ENCODE measurements at regions not wholly inside any gene's neighbourhood (a gene's known extent, or its start where the extent isn't known, plus 50 kb on each side); places are given as distances from the start of the nearest gene placed in this dataset.

- no peak overlapping the region for H3K27ac Mint-ChIP-seq
- no peak for TF ChIP-seq CTCF (IDR thresholded peaks at IDR 0.05; ENCODE audit: unreplicated experiment)
- no peaks in the 10 kb centered on the region for H3K36me3 Mint-ChIP-seq
- peaks cover 12% of the 10 kb centered on the region for H3K9me3 Mint-ChIP-seq
- no peak for DNase-seq (ENCODE audit: low spot score in 2 of 2, unreplicated experiment in 2 of 2)
- no peak overlapping the region for H3K4me3 Mint-ChIP-seq
- no peaks in the 10 kb centered on the region for H3K4me1 Mint-ChIP-seq
- H3K27me3 Mint-ChIP-seq (ENCODE audit: low read depth): no peaks in the 10 kb centered on the region
These were observed 80.4 kb upstream of the SPRED2 start for GRCh38 chr2:65512783-65513182.

- no peaks in the 10 kb centered on the region for H3K27me3 Mint-ChIP-seq (ENCODE audit: low read depth)
- H3K4me1 Mint-ChIP-seq: no peaks in the 10 kb centered on the region
- H3K9me3 Mint-ChIP-seq: peaks cover 12% of the 10 kb centered on the region
- H3K4me3 Mint-ChIP-seq: no peak overlapping the region
- DNase-seq (ENCODE audit: low spot score in 2 of 2, unreplicated experiment in 2 of 2): no peak
- H3K27ac Mint-ChIP-seq: no peak overlapping the region
- TF ChIP-seq CTCF (IDR thresholded peaks at IDR 0.05; ENCODE audit: unreplicated experiment): no peak
- H3K36me3 Mint-ChIP-seq: no peaks in the 10 kb centered on the region
These were observed 78.9 kb upstream of the SPRED2 start for GRCh38 chr2:65511306-65511705.

- Mint-ChIP-seq H3K36me3 (no peaks in the 10 kb centered on the region), H3K4me3 (no peak overlapping the region), H3K4me1 (peaks cover 2% of the 10 kb centered on the region), H3K27ac (no peak overlapping the region), H3K27me3 (ENCODE audit: low read depth) (peaks cover 5% of the 10 kb centered on the region), H3K9me3 (peaks cover 12% of the 10 kb centered on the region)
- no peak for DNase-seq (ENCODE audit: low spot score in 2 of 2, unreplicated experiment in 2 of 2)
- TF ChIP-seq CTCF (IDR thresholded peaks at IDR 0.05; ENCODE audit: unreplicated experiment): no peak
These were observed 75.8 kb upstream of the SPRED2 start for GRCh38 chr2:65508225-65508624.

- no peaks in the 10 kb centered on the region for H3K36me3 Mint-ChIP-seq
- TF ChIP-seq CTCF (IDR thresholded peaks at IDR 0.05; ENCODE audit: unreplicated experiment): no peak
- no peak overlapping the region for H3K27ac Mint-ChIP-seq
- H3K27me3 Mint-ChIP-seq (ENCODE audit: low read depth): peaks cover 7% of the 10 kb centered on the region
- H3K4me3 Mint-ChIP-seq: no peak overlapping the region
- peaks cover 2% of the 10 kb centered on the region for H3K4me1 Mint-ChIP-seq
- H3K9me3 Mint-ChIP-seq: peaks cover 12% of the 10 kb centered on the region
- no peak for DNase-seq (ENCODE audit: low spot score in 2 of 2, unreplicated experiment in 2 of 2)
These were observed 75.0 kb upstream of the SPRED2 start for GRCh38 chr2:65507102-65508069.

GRCh38 chr2:65504814-65505697 lies 72.7 kb upstream of the SPRED2 start:
- no peak for DNase-seq (ENCODE audit: low spot score in 2 of 2, unreplicated experiment in 2 of 2)
- Mint-ChIP-seq H3K36me3 (no peaks in the 10 kb centered on the region), H3K27me3 (ENCODE audit: low read depth) (peaks cover 7% of the 10 kb centered on the region), H3K9me3 (peaks cover 4% of the 10 kb centered on the region), H3K4me3 (no peak overlapping the region), H3K4me1 (peaks cover 2% of the 10 kb centered on the region), H3K27ac (no peak overlapping the region)
- TF ChIP-seq CTCF (IDR thresholded peaks at IDR 0.05; ENCODE audit: unreplicated experiment): no peak

Measured in mesothelial cell of epicardium (in vitro differentiated cells).